Activated naive CD4-positive, alpha-beta T cell treated with anti-CD3 and anti-CD28 coated beads, Interleukin-2, amount 50 U/mL, for 72 hours (primary cell): ENCODE measurements at regions not wholly inside any gene's neighbourhood (a gene's known extent, or its start where the extent isn't known, plus 50 kb on each side); places are given as distances from the start of the nearest gene placed in this dataset.

Experiments
- ATAC-seq, 2 donors: fragments of 150-1000 bp; cut with Tn5 transposase; 2 replicates each; pipeline ENCODE4 v1.10.0; 2021; ENCODE audit warnings: mild to moderate bottlenecking in 2 of 2, moderate library complexity in 2 of 2
- DNase-seq, 2 donors: peaks; one replicate each; pipeline ENCODE4 v3.0.0; 2021 to 2022; ENCODE audit warnings: low spot score in 2 of 2
- H3K27ac Mint-ChIP-seq, 2 donors: one replicate each; pipeline ENCODE4 v1.8.0; 2022; ENCODE audit warnings: mild to moderate bottlenecking in 2 of 2, mixed read lengths in 2 of 2
- H3K36me3 Mint-ChIP-seq, 2 donors: one replicate each; pipeline ENCODE4 v1.8.0; 2022; ENCODE audit warnings: mixed read lengths in 2 of 2
- H3K9me3 Mint-ChIP-seq, 2 donors: one replicate each; pipeline ENCODE4 v1.8.0; 2022; ENCODE audit warnings: mixed read lengths in 2 of 2

- Mint-ChIP-seq H3K9me3 (peaks cover 0 to 8% of the 10 kb centered on the region in 2 donors), H3K36me3 (no peaks in the 10 kb centered on the region), H3K27ac (no peak overlapping the region)
- ATAC-seq (no peak), DNase-seq (no peak)
Measured at GRCh38 chr20:52747845-52748284, 224.3 kb upstream of the TSHZ2 start.

- peaks cover 0 to 8% of the 10 kb centered on the region in 2 donors for H3K9me3 Mint-ChIP-seq
- H3K36me3 Mint-ChIP-seq = no peaks in the 10 kb centered on the region
- DNase-seq = no peak
- no peak for ATAC-seq
- no peak overlapping the region for H3K27ac Mint-ChIP-seq
Measured at GRCh38 chr20:52746770-52747169, 225.4 kb upstream of the TSHZ2 start.

DNA sequence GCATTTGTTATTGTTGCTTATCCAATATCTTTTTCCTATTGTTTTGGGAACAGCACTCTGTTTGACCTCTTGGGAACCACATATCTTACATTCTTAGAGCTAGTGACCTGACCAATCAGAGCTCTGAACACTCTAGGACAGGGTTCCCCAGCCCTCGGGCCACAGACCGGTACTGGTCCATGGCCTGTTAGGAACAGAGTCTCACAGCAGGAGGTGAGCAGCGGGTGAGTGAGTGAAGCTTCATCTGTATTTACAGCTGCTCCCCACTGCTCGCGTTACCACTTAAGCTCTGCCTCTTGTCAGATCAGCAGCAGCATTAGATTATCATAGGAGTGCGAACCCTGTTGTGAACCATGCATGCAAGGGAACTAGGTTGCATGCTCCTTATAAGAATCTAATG is 226.0 kb upstream of the TSHZ2 start:
- no peak for ATAC-seq
- no peak for DNase-seq
- no peaks in the 10 kb centered on the region for H3K36me3 Mint-ChIP-seq
- H3K9me3 Mint-ChIP-seq = peaks cover 0 to 8% of the 10 kb centered on the region in 2 donors
- H3K27ac Mint-ChIP-seq = no peak overlapping the region

- no peak for ATAC-seq
- Mint-ChIP-seq H3K36me3 (no peaks in the 10 kb centered on the region), H3K9me3 (peaks cover 0 to 8% of the 10 kb centered on the region in 2 donors)
Measured at GRCh38 chr20:52744441-52744840, 227.7 kb upstream of the TSHZ2 start.

DNA sequence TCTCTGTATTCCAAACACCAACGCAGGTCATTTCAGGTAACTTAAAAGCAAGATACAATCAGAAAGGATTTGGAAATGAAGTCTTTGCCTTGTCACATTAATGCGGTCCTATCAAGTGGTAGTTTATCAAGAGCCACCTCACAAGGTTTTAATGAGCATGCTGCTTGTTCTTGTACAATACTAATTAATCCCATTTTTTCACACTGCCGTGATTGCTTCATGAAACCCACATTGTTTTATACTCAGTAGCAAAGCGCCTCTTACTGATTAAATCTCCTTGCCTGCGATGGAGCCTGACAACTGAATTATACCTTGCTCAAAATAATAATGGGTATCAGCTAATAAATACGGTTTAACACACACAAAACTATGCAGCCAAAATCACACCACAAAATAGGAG is 234.1 kb upstream of the TSHZ2 start:
- H3K27ac Mint-ChIP-seq = no peak overlapping the region
- DNase-seq (no peak), ATAC-seq (no peak)
- no peaks in the 10 kb centered on the region for H3K9me3 Mint-ChIP-seq
- no peaks in the 10 kb centered on the region for H3K36me3 Mint-ChIP-seq

More at GRCh38 chr20:52744441-52744840, 227.7 kb upstream of the TSHZ2 start:
- no peak overlapping the region for H3K27ac Mint-ChIP-seq
- no peak for DNase-seq

- no peaks in the 10 kb centered on the region for H3K36me3 Mint-ChIP-seq
- no peak overlapping the region for H3K27ac Mint-ChIP-seq
- DNase-seq (no peak), ATAC-seq (no peak)
- no peaks in the 10 kb centered on the region for H3K9me3 Mint-ChIP-seq
Measured at GRCh38 chr20:52736507-52736906, 235.7 kb upstream of the TSHZ2 start.

DNA sequence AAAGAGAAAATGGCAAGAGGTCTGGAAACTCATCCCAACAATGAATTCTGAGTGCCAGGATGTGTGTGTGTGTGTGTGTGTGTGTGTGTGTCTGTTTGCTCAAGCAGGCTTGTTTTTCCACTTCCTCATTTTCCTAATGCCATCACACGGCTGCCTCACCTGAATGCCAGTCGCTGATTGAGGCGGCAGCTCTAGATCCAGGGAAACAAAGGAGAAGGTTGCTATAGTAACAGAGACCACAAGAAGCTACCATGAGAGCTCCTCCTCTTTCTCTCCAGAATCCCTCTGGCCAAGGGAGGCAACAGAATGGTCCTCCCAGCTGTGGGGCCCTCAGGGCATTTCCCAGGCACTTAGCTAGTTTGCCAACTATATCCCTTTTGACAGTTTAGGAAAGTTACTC is 241.1 kb upstream of the TSHZ2 start:
- H3K27ac Mint-ChIP-seq = no peak overlapping the region
- no peak for DNase-seq
- no peak for ATAC-seq
- H3K36me3 Mint-ChIP-seq = peaks cover 0 to 14% of the 10 kb centered on the region in 2 donors
- H3K9me3 Mint-ChIP-seq = peaks cover 4 to 6% of the 10 kb centered on the region in 2 donors

GRCh38 chr20:52727740-52728456 is 244.3 kb upstream of the TSHZ2 start:
- no peak overlapping the region for H3K27ac Mint-ChIP-seq
- peaks cover 4 to 6% of the 10 kb centered on the region in 2 donors for H3K9me3 Mint-ChIP-seq
- peaks cover 0 to 14% of the 10 kb centered on the region in 2 donors for H3K36me3 Mint-ChIP-seq
- ATAC-seq = no peak
- no peak for DNase-seq

- H3K27ac Mint-ChIP-seq = no peak overlapping the region
- no peak for ATAC-seq
- no peak for DNase-seq
- H3K36me3 Mint-ChIP-seq = peaks cover 0 to 8% of the 10 kb centered on the region in 2 donors
- no peaks in the 10 kb centered on the region for H3K9me3 Mint-ChIP-seq
Measured at GRCh38 chr20:52724541-52724940, 247.6 kb upstream of the TSHZ2 start.

- Mint-ChIP-seq H3K27ac (no peak overlapping the region), H3K36me3 (no peaks in the 10 kb centered on the region), H3K9me3 (no peaks in the 10 kb centered on the region)
- ATAC-seq (no peak), DNase-seq (no peak)
Measured at GRCh38 chr20:52722926-52723688, 249.1 kb upstream of the TSHZ2 start.

GRCh38 chr20:52708137-52708536 is 264.0 kb upstream of the TSHZ2 start:
- H3K9me3 Mint-ChIP-seq = no peaks in the 10 kb centered on the region
- no peaks in the 10 kb centered on the region for H3K36me3 Mint-ChIP-seq
- no peak overlapping the region for H3K27ac Mint-ChIP-seq
- ATAC-seq = no peak
- no peak for DNase-seq

DNA sequence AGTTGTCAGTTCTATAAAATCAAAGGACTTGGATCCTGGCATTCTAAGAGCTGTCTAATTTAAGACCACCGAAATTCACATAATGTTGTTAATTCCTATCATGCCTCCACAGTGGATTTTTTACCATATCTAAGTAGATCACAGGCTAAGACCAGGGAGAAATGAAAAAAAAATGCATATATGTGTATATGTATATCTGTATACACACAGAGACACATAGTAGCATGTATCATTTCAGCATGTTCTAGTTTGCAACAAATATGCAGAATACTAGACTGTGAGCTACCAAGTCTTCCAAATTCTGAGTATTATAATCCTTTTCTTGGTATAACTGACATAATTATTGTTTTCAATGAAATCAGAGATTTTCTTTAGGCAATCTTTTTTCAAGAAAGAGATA is 267.6 kb upstream of the TSHZ2 start:
- Mint-ChIP-seq H3K27ac (no peak overlapping the region), H3K9me3 (no peaks in the 10 kb centered on the region), H3K36me3 (no peaks in the 10 kb centered on the region)
- ATAC-seq = no peak
- DNase-seq = no peak

DNA sequence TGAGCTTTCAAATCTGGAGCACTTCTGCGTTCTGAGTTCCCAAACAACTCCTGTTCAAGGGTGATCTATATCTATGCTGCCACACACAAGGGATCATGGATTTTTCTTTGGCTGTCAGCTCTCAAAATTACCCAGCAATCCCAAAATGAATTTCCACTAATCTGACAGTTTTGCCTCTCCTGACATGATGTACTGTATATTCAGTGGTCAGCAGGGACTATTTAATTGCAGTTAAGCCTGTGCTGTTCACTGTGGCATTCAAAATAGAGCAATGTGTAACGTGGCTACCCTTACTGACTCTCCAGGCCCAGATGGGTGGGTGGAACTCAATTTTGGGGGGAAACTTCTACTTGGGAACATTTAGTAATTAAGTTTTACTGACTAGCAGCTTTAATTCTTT is 283.8 kb upstream of the TSHZ2 start:
- no peak for ATAC-seq
- no peak for DNase-seq

GRCh38 chr20:52684905-52685304 is 287.3 kb upstream of the TSHZ2 start:
- ATAC-seq (no peak), DNase-seq (no peak)
- H3K9me3 Mint-ChIP-seq = peaks cover 5 to 20% of the 10 kb centered on the region in 2 donors
- peaks cover 0 to 19% of the 10 kb centered on the region in 2 donors for H3K36me3 Mint-ChIP-seq
- no peak overlapping the region for H3K27ac Mint-ChIP-seq

More for the DNA sequence above, 283.8 kb upstream of the TSHZ2 start:
- peaks cover 5 to 9% of the 10 kb centered on the region in 2 donors for H3K9me3 Mint-ChIP-seq
- peak overlapping the region in 1 of 2 donors; percentile 27 for H3K27ac Mint-ChIP-seq
- H3K36me3 Mint-ChIP-seq = peaks cover 0 to 13% of the 10 kb centered on the region in 2 donors

DNA sequence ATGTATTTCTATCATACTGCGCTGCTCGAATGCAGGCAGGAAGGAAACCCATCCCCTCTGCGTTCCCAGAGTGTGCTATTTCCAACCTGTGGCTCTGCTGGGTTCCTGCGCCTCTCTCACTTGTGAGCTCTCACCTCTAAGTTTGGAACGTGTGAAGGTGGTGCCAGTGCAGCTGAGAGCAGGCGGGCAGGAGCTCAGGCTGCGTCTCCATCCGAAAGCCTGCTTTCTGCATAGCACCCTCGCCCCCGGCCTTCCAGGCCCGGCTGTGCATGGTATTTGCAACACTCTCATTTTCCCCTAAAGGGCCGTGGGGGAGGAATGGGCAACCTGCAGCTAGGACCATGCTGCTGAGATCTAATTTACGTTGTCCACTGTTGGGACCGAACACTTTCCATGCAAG is 288.0 kb upstream of the TSHZ2 start:
- DNase-seq (no peak), ATAC-seq (no peak)
- peaks cover 0 to 19% of the 10 kb centered on the region in 2 donors for H3K36me3 Mint-ChIP-seq
- peaks cover 5 to 20% of the 10 kb centered on the region in 2 donors for H3K9me3 Mint-ChIP-seq
- H3K27ac Mint-ChIP-seq = no peak overlapping the region

GRCh38 chr20:52683761-52684160 is 288.4 kb upstream of the TSHZ2 start:
- Mint-ChIP-seq H3K27ac (no peak overlapping the region), H3K36me3 (peaks cover 0 to 19% of the 10 kb centered on the region in 2 donors), H3K9me3 (peaks cover 5 to 20% of the 10 kb centered on the region in 2 donors)
- no peak for DNase-seq
- no peak for ATAC-seq

DNA sequence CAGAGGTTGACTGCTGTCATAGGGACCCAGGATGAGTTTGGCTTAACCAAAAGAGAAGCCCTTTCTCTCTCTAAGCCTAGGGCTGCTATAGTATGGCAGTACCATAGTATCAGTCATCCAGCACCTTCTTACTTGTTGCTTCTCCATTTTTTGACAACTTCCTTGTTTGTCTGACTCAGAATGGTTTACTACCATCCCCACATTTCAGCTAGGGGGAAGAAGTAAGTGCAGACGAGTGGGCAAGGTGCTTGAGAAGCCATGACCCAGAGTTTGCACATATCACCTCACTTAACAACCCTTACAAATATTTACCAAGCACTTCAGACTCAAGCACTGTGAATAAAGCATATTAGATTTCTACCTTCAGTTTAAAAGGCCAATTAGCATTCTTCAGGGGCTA is 289.9 kb upstream of the TSHZ2 start:
- H3K27ac Mint-ChIP-seq = no peak overlapping the region
- no peak for DNase-seq
- H3K9me3 Mint-ChIP-seq = peaks cover 5 to 20% of the 10 kb centered on the region in 2 donors
- ATAC-seq = no peak
- H3K36me3 Mint-ChIP-seq = peaks cover 0 to 19% of the 10 kb centered on the region in 2 donors
